CD4-positive, alpha-beta T cell treated with Interleukin-1 beta for 1 hour (primary cell): ENCODE measurements at regions not wholly inside any gene's neighbourhood (a gene's known extent, or its start where the extent isn't known, plus 50 kb on each side); places are given as distances from the start of the nearest gene placed in this dataset.

Source experiments
- DNase-seq, 2 donors: peaks; one replicate each; pipeline ENCODE4 v3.0.0-alpha.2; 2020 to 2022

DNA sequence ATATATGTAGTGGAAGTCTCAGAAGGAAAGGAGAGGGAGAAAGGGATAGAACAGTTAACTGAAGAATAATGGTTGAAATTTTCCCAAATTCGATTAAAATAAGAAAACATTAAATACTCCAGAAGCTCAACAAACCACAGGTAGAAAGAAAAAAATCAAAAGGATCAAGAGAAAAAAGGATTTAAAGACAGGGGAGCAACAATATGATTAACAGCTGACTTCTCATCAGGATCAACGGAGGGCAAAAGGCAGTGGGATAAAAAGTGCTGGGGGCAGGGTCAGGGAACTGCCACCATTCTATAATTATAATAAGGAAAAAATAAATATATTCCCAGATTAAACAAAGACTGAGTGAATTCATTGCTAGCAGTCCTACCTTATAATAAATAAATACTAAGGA is 55.3 kb downstream of the CDKN2C start:
- no peak for DNase-seq

DNA sequence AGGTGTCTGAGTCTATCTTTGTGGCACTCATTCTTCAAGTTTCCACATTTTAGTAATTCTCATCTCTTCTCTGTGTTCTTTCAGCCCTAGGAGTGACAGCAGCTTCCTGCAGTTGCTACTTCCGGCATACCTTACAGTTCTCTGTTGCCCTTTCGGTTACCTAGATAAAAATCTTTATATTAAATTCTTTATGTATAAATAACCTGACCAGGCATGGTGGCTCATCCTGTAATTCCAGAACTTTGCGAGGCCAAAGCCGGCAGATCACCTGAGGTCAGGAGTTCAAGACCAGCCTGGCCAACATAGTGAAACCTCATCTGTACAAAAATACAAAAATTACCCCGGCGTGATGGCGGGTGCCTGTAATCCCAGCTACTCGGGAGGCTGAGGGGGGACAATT is 62.9 kb downstream of the CDKN2C start:
- DNase-seq, result no peak

DNA sequence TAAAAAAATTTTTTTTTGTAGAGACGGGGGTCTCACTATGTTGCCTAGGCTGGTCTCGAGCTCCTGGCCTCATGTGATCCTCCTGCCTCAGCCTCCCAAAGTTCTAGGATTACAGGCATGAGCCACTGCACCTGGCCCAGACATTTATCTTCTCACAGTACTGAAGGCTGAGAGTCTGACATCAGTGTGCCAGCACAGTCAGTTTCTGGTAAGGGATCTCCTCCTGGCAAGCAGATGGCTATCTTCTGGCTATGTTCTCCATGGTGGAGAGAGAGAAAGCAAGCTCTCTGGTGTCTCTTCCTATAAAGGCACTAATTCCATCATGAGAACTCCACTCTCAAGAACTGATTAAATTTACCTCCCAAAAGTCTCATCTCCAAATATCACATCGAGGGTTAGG is 57.8 kb upstream of the C1orf185 start:
- no peak for DNase-seq

DNA sequence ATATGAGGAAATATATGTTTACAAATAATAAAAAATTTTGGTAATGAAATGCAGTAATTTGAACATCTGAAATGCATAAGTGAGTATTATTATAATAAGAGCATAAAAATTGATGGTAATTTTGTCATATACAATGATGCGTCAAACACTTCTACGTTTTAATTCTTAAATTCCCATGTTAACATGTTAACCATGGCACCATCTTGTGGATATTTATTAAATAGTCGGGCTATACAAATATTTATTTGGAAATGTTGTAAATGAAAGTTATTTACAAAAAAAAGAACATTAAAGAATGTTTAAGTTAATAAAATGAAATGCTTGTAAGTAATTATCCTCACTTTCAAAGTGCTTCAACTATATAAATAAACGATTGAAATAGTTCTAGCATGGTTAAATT is 57.2 kb upstream of the C1orf185 start:
- peak in 1 of 2 donors; percentile 6 for DNase-seq

- DNase-seq, result no peak
These were observed 54.0 kb upstream of the C1orf185 start for GRCh38 chr1:51048021-51048420.

DNA sequence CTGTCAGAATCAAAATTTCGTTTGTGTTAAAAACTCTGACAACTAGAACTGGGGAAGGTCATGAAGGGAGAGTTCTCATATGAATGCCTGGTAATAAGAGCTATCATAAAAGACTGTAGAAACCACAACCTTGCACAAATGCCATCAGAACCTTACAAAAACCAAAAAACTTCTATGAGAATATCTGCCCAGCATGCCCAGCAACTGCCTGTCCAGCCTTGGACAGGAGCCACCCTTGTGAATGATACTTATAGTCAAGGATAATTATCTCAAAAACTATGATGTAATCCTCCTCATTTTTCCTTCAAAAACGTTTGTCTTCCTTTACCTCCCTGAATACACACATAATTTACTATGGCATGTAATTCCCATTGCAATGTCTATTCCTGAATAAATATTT is 53.4 kb upstream of the C1orf185 start:
- no peak for DNase-seq
